Panc1 (cell line): ENCODE measurements at regions not wholly inside any gene's neighbourhood (a gene's known extent, or its start where the extent isn't known, plus 50 kb on each side); places are given as distances from the start of the nearest gene placed in this dataset.

Experiments used
- ATAC-seq: fragments of 200-7000 bp; cut with Tn5 transposase; 2 replicates; pipeline ENCODE4 v1.9.1; 2020; ENCODE audit warnings: mild to moderate bottlenecking, moderate library complexity
- BruUV-seq: library from RNA; stranded (reverse); fragments of 400-500 nt; replicated peaks from 2 replicates; lab custom pipeline; 2021; lab: Mats Ljungman, UMichigan
- CTCF ChIA-PET: fragments of 300-600 bp; sonication (Branson Sonifier 250); formaldehyde crosslinking; loops from one replicate; lab custom pipeline; 2022; ENCODE audit warnings: antibody characterized with exemption; lab: Charles Lee
- POLR2A ChIA-PET: fragments of 300-600 bp; sonication (Branson Sonifier 250); formaldehyde crosslinking; loops from one replicate; lab custom pipeline; 2022; ENCODE audit warnings: antibody characterized with exemption; lab: Charles Lee
- DNase-seq: peaks from one replicate; pipeline ENCODE4 v3.0.0-alpha.2; 2010; ENCODE audit warnings: low read depth, low spot score
- H3K27ac ChIP-seq: 2 replicates; pipeline ENCODE4 v1.5.1; 2011; ENCODE audit warnings: mild to moderate bottlenecking, low read length, inconsistent platforms
- H3K27me3 ChIP-seq: fragments of 200-500 bp; sonication (Bioruptor generic); 2 replicates; pipeline ENCODE4 v1.6.0; 2014; ENCODE audit warnings: low read length, inconsistent platforms; ENCODE audit not compliant: control insufficient read depth, insufficient read depth
- H3K36me3 ChIP-seq: fragments of 200-500 bp; sonication (Bioruptor generic); 2 replicates; pipeline ENCODE4 v1.5.1; 2014; ENCODE audit warnings: inconsistent platforms, mild to moderate bottlenecking, low read length, moderate library complexity; ENCODE audit not compliant: control insufficient read depth, insufficient read depth
- H3K4me1 ChIP-seq: 2 replicates; pipeline ENCODE4 v1.5.1; 2011; ENCODE audit warnings: inconsistent platforms, mild to moderate bottlenecking, low read length, moderate library complexity; ENCODE audit not compliant: control insufficient read depth, insufficient read depth
- H3K4me3 ChIP-seq, 2 experiments: 2 replicates each; pipeline ENCODE4 v1.5.1; 2011 to 2012; ENCODE audit warnings: low read depth in 2 of 2, low read length in 2 of 2, mild to moderate bottlenecking in 2 of 2, inconsistent platforms in 1 of 2, moderate library complexity in 1 of 2
- H3K9me3 ChIP-seq: fragments of 200-500 bp; sonication (Bioruptor generic); 2 replicates; pipeline ENCODE4 v1.5.1; 2014; ENCODE audit warnings: low read depth, mild to moderate bottlenecking, inconsistent platforms, low read length, moderate library complexity; ENCODE audit not compliant: control insufficient read depth, insufficient read depth
- CTCF ChIP-seq: fragments of 450-650 bp; IDR thresholded peaks from 2 replicates; pipeline ENCODE4 v1.5.1; 2017; ENCODE audit warnings: mild to moderate bottlenecking
- POLR2AphosphoS5 ChIP-seq: IDR thresholded peaks from 2 replicates; pipeline ENCODE4 v1.6.1; 2012; ENCODE audit warnings: mild to moderate bottlenecking, low read depth, low read length, moderate library complexity
- REST ChIP-seq, 2 experiments: IDR thresholded peaks; 2 replicates each; pipeline ENCODE4 v1.6.1; 2011 to 2012; ENCODE audit warnings: low read depth in 2 of 2, control low read depth in 1 of 2, low read length in 1 of 2, mild to moderate bottlenecking in 1 of 2, moderate library complexity in 1 of 2; ENCODE audit not compliant: insufficient read depth in 1 of 2
- SIN3A ChIP-seq: IDR thresholded peaks from 2 replicates; pipeline ENCODE4 v1.6.1; 2012; ENCODE audit warnings: low read depth, mild to moderate bottlenecking, low read length, moderate library complexity, borderline replicate concordance; ENCODE audit not compliant: insufficient read depth
- TCF7L2 ChIP-seq: IDR thresholded peaks from 2 replicates; pipeline ENCODE4 v1.6.1; 2011; ENCODE audit warnings: mild to moderate bottlenecking, low read depth, low read length, inconsistent platforms
- in situ Hi-C: cut with HindIII; loops from 2 replicates; pipeline ENCODE4 v1.10.0; 2016; ENCODE audit warnings: low sequenced_read_pairs, low pct_unique_long_range_greater_than_20kb
- intact Hi-C: fragments of 100-400 bp; cut with micrococcal nuclease; formaldehyde crosslinking; loops from one replicate; pipeline ENCODE4 v1.10.0; 2022; ENCODE audit not compliant: unreplicated experiment

GRCh38 chr18:61658431-61658830 is 234.4 kb downstream of the RNF152 start:
- Histone ChIP-seq H3K4me1 (no peaks in the 10 kb centered on the region), H3K27me3 (no peaks in the 10 kb centered on the region), H3K27ac (no peak overlapping the region), H3K4me3 (no peak overlapping the region), H3K36me3 (no peaks in the 10 kb centered on the region), H3K9me3 (no peaks in the 10 kb centered on the region)
- intact Hi-C loops (no loop called here), in situ Hi-C loops (no loop called here)
- BruUV-seq, result no TSS peak
- ChIA-PET CTCF (no interaction called here), POLR2A (no interaction called here)
- DNase-seq, result no peak
- ATAC-seq, result no peak
- TF ChIP-seq SIN3A (no peak), POLR2AphosphoS5 (no peak), REST (IDR thresholded peaks at IDR 0.05; ENCODE audit: insufficient read depth in 1 of 2, low read depth in 2 of 2, low read length in 1 of 2) (no peak), TCF7L2 (no peak), CTCF (no peak)

- TF ChIP-seq CTCF, result no peak
- TF ChIP-seq REST (IDR thresholded peaks at IDR 0.05; ENCODE audit: insufficient read depth in 1 of 2, low read depth in 2 of 2, low read length in 1 of 2), result no peak
- TF ChIP-seq TCF7L2, result no peak
- no peak for TF ChIP-seq POLR2AphosphoS5
- TF ChIP-seq SIN3A, result no peak
- ATAC-seq, result no peak
- in situ Hi-C loops (no loop called here), intact Hi-C loops (no loop called here)
- Histone ChIP-seq H3K4me1 (no peaks in the 10 kb centered on the region), H3K27me3 (no peaks in the 10 kb centered on the region), H3K36me3 (no peaks in the 10 kb centered on the region), H3K9me3 (no peaks in the 10 kb centered on the region), H3K27ac (no peak overlapping the region), H3K4me3 (no peak overlapping the region)
- POLR2A ChIA-PET, result no interaction called here
- BruUV-seq, result no TSS peak
- no peak for DNase-seq
- CTCF ChIA-PET, result no interaction called here
Measured at GRCh38 chr18:61657066-61657732, 235.6 kb downstream of the RNF152 start.
